ENCODE measurements at regions not wholly inside any gene's neighbourhood (a gene's known extent, or its start where the extent isn't known, plus 50 kb on each side); places are given as distances from the start of the nearest gene placed in this dataset.

DNA sequence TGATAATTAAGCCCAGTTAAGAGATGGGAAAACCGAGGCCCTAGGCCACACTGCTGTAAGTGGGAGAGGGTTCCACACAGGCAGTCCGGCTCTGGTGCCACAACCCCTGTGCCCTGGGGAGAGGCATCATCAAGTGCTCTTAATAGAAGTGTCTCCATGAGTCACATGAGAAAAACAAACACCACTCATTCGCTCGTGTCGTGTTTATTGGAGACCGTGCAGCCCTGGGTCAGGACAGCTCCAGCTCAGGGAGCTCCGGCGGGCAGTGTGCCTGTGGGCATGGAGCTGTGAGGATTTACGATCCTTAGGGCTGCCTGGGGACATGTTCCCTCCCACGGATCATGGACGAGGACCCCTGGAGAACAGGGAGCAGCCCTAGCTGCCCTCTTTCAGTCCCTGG lies 658.5 kb downstream of the AJAP1 start:
- TF ChIP-seq CTCF (IDR thresholded peaks at IDR 0.05) (no peak), POLR2A (IDR thresholded peaks at IDR 0.05) (no peak), EP300 (IDR thresholded peaks at IDR 0.05) (no peak), POLR2AphosphoS5 (IDR thresholded peaks at IDR 0.05) (no peak)
